ENCODE measurements at regions not wholly inside any gene's neighbourhood (a gene's known extent, or its start where the extent isn't known, plus 50 kb on each side); places are given as distances from the start of the nearest gene placed in this dataset.

- DNase-seq: no peak
- ATAC-seq (ENCODE audit: low read depth in 2 of 2): no peak
- H3K9me3 ChIP-seq (ENCODE audit: control insufficient read depth in 2 of 2, low read length in 2 of 2): peaks cover 4 to 5% of the 10 kb centered on the region in 2 experiments
These were observed 342.4 kb downstream of the HGF start for GRCh38 chr7:81427461-81427860.

GRCh38 chr7:81420526-81421226 is 349.2 kb downstream of the HGF start:
- no peaks in the 10 kb centered on the region for H3K27me3 ChIP-seq (ENCODE audit: control insufficient read depth, insufficient read depth, low read length)
- no peaks in the 10 kb centered on the region for H3K4me1 ChIP-seq (ENCODE audit: control insufficient read depth, insufficient read depth, low read length, poor library complexity, severe bottlenecking)
- no peak overlapping the region for H3K27ac ChIP-seq (ENCODE audit: insufficient read depth, low read length, poor library complexity, severe bottlenecking)
- no peaks in the 10 kb centered on the region for H3K36me3 Mint-ChIP-seq
- peaks cover 0 to 5% of the 10 kb centered on the region in 2 experiments for H3K9me3 ChIP-seq (ENCODE audit: control insufficient read depth in 2 of 2, low read length in 2 of 2)
- DNase-seq (no peak), ATAC-seq (ENCODE audit: low read depth in 2 of 2) (no peak)
- no peaks in the 10 kb centered on the region for H3K27me3 Mint-ChIP-seq
- peaks cover 0 to 4% (median 0%) of the 10 kb centered on the region in 4 donors for H3K4me1 Mint-ChIP-seq
- H3K9me3 Mint-ChIP-seq: peaks cover 1 to 19% (median 8%) of the 10 kb centered on the region in 7 donors
- no peak overlapping the region for H3K27ac Mint-ChIP-seq
- no peaks in the 10 kb centered on the region for H3K36me3 ChIP-seq (ENCODE audit: control insufficient read depth, insufficient read depth, low read length)
- H3K4me3 Mint-ChIP-seq: no peak overlapping the region
- H3K4me3 ChIP-seq (ENCODE audit: low read depth, low read length): no peak overlapping the region

More at GRCh38 chr7:81427461-81427860, 342.4 kb downstream of the HGF start:
- Histone ChIP-seq H3K4me3 (ENCODE audit: low read depth, low read length) (no peak overlapping the region), H3K27ac (ENCODE audit: insufficient read depth, low read length, poor library complexity, severe bottlenecking) (no peak overlapping the region), H3K36me3 (ENCODE audit: control insufficient read depth, insufficient read depth, low read length) (no peaks in the 10 kb centered on the region), H3K27me3 (ENCODE audit: control insufficient read depth, insufficient read depth, low read length) (no peaks in the 10 kb centered on the region), H3K4me1 (ENCODE audit: control insufficient read depth, insufficient read depth, low read length, poor library complexity, severe bottlenecking) (no peaks in the 10 kb centered on the region)
- Mint-ChIP-seq H3K9me3 (peaks cover 4 to 17% (median 9%) of the 10 kb centered on the region in 7 donors), H3K4me1 (no peaks in the 10 kb centered on the region), H3K27ac (no peak overlapping the region), H3K4me3 (no peak overlapping the region), H3K27me3 (no peaks in the 10 kb centered on the region), H3K36me3 (no peaks in the 10 kb centered on the region)

- Mint-ChIP-seq H3K27me3 (no peaks in the 10 kb centered on the region), H3K36me3 (no peaks in the 10 kb centered on the region), H3K27ac (no peak overlapping the region), H3K9me3 (peaks cover 1 to 19% (median 6%) of the 10 kb centered on the region in 7 donors), H3K4me1 (peaks cover 0 to 4% (median 0%) of the 10 kb centered on the region in 4 donors), H3K4me3 (no peak overlapping the region)
- ATAC-seq (ENCODE audit: low read depth in 2 of 2): no peak
- no peak overlapping the region for H3K4me3 ChIP-seq (ENCODE audit: low read depth, low read length)
- no peak overlapping the region for H3K27ac ChIP-seq (ENCODE audit: insufficient read depth, low read length, poor library complexity, severe bottlenecking)
- no peak for DNase-seq
- H3K4me1 ChIP-seq (ENCODE audit: control insufficient read depth, insufficient read depth, low read length, poor library complexity, severe bottlenecking): no peaks in the 10 kb centered on the region
- no peaks in the 10 kb centered on the region for H3K36me3 ChIP-seq (ENCODE audit: control insufficient read depth, insufficient read depth, low read length)
- no peaks in the 10 kb centered on the region for H3K27me3 ChIP-seq (ENCODE audit: control insufficient read depth, insufficient read depth, low read length)
- H3K9me3 ChIP-seq (ENCODE audit: control insufficient read depth in 2 of 2, low read length in 2 of 2): no peaks in the 10 kb centered on the region
These were observed 350.1 kb downstream of the HGF start for GRCh38 chr7:81419731-81420130.

DNA sequence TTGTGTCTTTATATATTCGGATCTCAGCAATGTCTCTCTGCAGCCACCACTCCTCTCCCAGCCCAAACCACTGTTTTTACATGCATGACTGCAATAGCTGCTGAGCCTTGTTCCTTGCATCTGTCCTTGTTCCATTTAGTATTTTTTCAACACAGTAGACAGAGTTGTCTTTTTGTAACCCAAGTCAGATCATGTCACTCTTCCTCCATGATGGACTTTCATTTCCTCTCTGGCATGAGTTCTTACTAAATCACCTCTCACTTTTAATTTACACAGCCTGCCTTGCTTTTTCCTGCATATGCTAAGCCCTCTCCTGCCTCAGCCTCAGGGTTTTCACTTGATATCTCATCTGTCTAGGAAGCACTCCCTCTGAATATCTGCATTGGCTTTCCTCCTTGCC is 353.2 kb downstream of the HGF start:
- Mint-ChIP-seq H3K27ac (no peak overlapping the region), H3K4me1 (peaks cover 0 to 4% (median 0%) of the 10 kb centered on the region in 4 donors), H3K9me3 (peaks cover 0 to 24% (median 8%) of the 10 kb centered on the region in 7 donors), H3K36me3 (no peaks in the 10 kb centered on the region), H3K4me3 (no peak overlapping the region), H3K27me3 (no peaks in the 10 kb centered on the region)
- ATAC-seq (ENCODE audit: low read depth in 2 of 2) (no peak), DNase-seq (no peak)
- Histone ChIP-seq H3K4me1 (ENCODE audit: control insufficient read depth, insufficient read depth, low read length, poor library complexity, severe bottlenecking) (no peaks in the 10 kb centered on the region), H3K36me3 (ENCODE audit: control insufficient read depth, insufficient read depth, low read length) (no peaks in the 10 kb centered on the region), H3K4me3 (ENCODE audit: low read depth, low read length) (no peak overlapping the region), H3K9me3 (ENCODE audit: control insufficient read depth in 2 of 2, low read length in 2 of 2) (no peaks in the 10 kb centered on the region), H3K27ac (ENCODE audit: insufficient read depth, low read length, poor library complexity, severe bottlenecking) (no peak overlapping the region), H3K27me3 (ENCODE audit: control insufficient read depth, insufficient read depth, low read length) (no peaks in the 10 kb centered on the region)

DNA sequence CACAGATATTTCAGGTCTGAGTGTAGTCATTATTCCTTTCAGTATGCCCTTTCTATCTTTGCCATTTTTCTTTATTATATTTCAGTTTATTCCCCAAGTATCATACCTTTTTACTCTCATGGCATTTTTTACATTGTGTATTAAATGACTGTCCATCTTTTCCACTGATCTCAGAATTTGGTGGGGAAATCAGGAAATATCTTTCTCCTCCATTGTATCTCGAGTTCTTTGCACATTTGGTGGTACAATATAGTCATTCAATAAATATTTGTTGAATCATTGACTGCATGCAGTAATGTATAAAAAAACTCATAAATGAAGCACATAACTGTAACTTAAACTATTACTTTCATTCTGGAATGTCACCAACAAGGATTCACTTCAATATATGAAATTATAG is 354.7 kb downstream of the HGF start:
- Mint-ChIP-seq H3K27me3 (no peaks in the 10 kb centered on the region), H3K4me1 (peaks cover 0 to 4% (median 0%) of the 10 kb centered on the region in 4 donors), H3K4me3 (no peak overlapping the region), H3K36me3 (no peaks in the 10 kb centered on the region), H3K9me3 (peaks cover 0 to 30% (median 9%) of the 10 kb centered on the region in 7 donors), H3K27ac (no peak overlapping the region)
- H3K27me3 ChIP-seq (ENCODE audit: control insufficient read depth, insufficient read depth, low read length): no peaks in the 10 kb centered on the region
- no peak overlapping the region for H3K27ac ChIP-seq (ENCODE audit: insufficient read depth, low read length, poor library complexity, severe bottlenecking)
- no peaks in the 10 kb centered on the region for H3K9me3 ChIP-seq (ENCODE audit: control insufficient read depth in 2 of 2, low read length in 2 of 2)
- H3K36me3 ChIP-seq (ENCODE audit: control insufficient read depth, insufficient read depth, low read length): no peaks in the 10 kb centered on the region
- ATAC-seq (ENCODE audit: low read depth in 2 of 2): no peak
- H3K4me3 ChIP-seq (ENCODE audit: low read depth, low read length): no peak overlapping the region
- DNase-seq: no peak
- H3K4me1 ChIP-seq (ENCODE audit: control insufficient read depth, insufficient read depth, low read length, poor library complexity, severe bottlenecking): no peaks in the 10 kb centered on the region

DNA sequence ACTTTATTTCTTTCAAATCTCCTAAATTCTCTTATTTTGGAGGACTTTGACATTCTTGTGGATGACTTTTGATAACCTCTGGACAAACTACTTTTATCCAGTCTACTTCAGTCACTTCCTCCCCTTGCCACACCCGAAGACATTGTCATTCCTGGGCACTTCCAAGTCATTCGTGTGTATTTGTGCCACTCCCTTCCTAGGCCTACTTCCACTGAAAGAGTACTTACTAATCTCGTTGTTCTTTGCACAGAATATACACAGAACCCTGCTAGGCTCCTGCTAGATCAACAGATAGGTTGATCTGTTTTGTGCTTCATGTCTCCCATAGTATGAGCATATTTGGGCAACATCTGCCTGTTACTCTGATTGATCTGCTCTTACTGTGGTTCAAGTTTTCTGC is 355.4 kb downstream of the HGF start:
- Mint-ChIP-seq H3K4me1 (peaks cover 0 to 4% (median 0%) of the 10 kb centered on the region in 4 donors), H3K9me3 (peaks cover 0 to 30% (median 9%) of the 10 kb centered on the region in 7 donors), H3K4me3 (no peak overlapping the region), H3K36me3 (no peaks in the 10 kb centered on the region), H3K27me3 (no peaks in the 10 kb centered on the region), H3K27ac (no peak overlapping the region)
- Histone ChIP-seq H3K36me3 (ENCODE audit: control insufficient read depth, insufficient read depth, low read length) (no peaks in the 10 kb centered on the region), H3K4me1 (ENCODE audit: control insufficient read depth, insufficient read depth, low read length, poor library complexity, severe bottlenecking) (no peaks in the 10 kb centered on the region), H3K4me3 (ENCODE audit: low read depth, low read length) (no peak overlapping the region), H3K27ac (ENCODE audit: insufficient read depth, low read length, poor library complexity, severe bottlenecking) (no peak overlapping the region), H3K27me3 (ENCODE audit: control insufficient read depth, insufficient read depth, low read length) (no peaks in the 10 kb centered on the region), H3K9me3 (ENCODE audit: control insufficient read depth in 2 of 2, low read length in 2 of 2) (no peaks in the 10 kb centered on the region)
- ATAC-seq (ENCODE audit: low read depth in 2 of 2): no peak
- DNase-seq: no peak

- H3K4me3 ChIP-seq (ENCODE audit: low read depth, low read length): no peak overlapping the region
- no peaks in the 10 kb centered on the region for H3K36me3 Mint-ChIP-seq
- no peaks in the 10 kb centered on the region for H3K27me3 Mint-ChIP-seq
- no peaks in the 10 kb centered on the region for H3K4me1 ChIP-seq (ENCODE audit: control insufficient read depth, insufficient read depth, low read length, poor library complexity, severe bottlenecking)
- H3K36me3 ChIP-seq (ENCODE audit: control insufficient read depth, insufficient read depth, low read length): no peaks in the 10 kb centered on the region
- no peaks in the 10 kb centered on the region for H3K9me3 ChIP-seq (ENCODE audit: control insufficient read depth in 2 of 2, low read length in 2 of 2)
- no peak for DNase-seq
- H3K9me3 Mint-ChIP-seq: peaks cover 2 to 21% (median 4%) of the 10 kb centered on the region in 7 donors
- no peak for ATAC-seq (ENCODE audit: low read depth in 2 of 2)
- no peak overlapping the region for H3K27ac Mint-ChIP-seq
- no peaks in the 10 kb centered on the region for H3K4me1 Mint-ChIP-seq
- no peak overlapping the region for H3K27ac ChIP-seq (ENCODE audit: insufficient read depth, low read length, poor library complexity, severe bottlenecking)
- no peaks in the 10 kb centered on the region for H3K27me3 ChIP-seq (ENCODE audit: control insufficient read depth, insufficient read depth, low read length)
- H3K4me3 Mint-ChIP-seq: no peak overlapping the region
These were observed 359.3 kb downstream of the HGF start for GRCh38 chr7:81410471-81411117.

DNA sequence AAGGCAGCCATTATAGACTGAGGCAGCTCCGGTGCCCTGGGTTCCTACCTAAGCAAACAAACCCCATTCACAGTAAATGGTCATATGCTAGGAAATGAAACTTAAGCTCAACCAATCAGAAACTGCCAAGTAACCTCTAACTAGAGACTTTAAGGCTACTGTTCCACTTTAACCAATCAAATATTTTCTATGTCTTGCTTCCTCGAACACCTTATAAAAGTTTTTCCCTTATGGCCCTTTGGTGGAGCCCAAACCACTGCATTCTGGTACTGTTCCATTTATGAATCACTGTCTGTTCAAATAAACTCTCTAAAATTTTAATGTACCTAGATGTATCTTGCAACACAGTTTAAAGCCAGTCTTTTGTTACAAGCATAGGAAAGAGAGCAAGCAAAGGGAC is 361.1 kb downstream of the HGF start:
- Histone ChIP-seq H3K4me1 (ENCODE audit: control insufficient read depth, insufficient read depth, low read length, poor library complexity, severe bottlenecking) (no peaks in the 10 kb centered on the region), H3K36me3 (ENCODE audit: control insufficient read depth, insufficient read depth, low read length) (no peaks in the 10 kb centered on the region), H3K27ac (ENCODE audit: insufficient read depth, low read length, poor library complexity, severe bottlenecking) (no peak overlapping the region), H3K9me3 (ENCODE audit: control insufficient read depth in 2 of 2, low read length in 2 of 2) (no peaks in the 10 kb centered on the region), H3K4me3 (ENCODE audit: low read depth, low read length) (no peak overlapping the region), H3K27me3 (ENCODE audit: control insufficient read depth, insufficient read depth, low read length) (no peaks in the 10 kb centered on the region)
- no peak overlapping the region for H3K27ac Mint-ChIP-seq
- H3K27me3 Mint-ChIP-seq: no peaks in the 10 kb centered on the region
- H3K4me3 Mint-ChIP-seq: no peak overlapping the region
- H3K36me3 Mint-ChIP-seq: no peaks in the 10 kb centered on the region
- H3K9me3 Mint-ChIP-seq: peaks cover 1 to 17% (median 4%) of the 10 kb centered on the region in 7 donors
- no peak for ATAC-seq (ENCODE audit: low read depth in 2 of 2)
- no peaks in the 10 kb centered on the region for H3K4me1 Mint-ChIP-seq
- DNase-seq: no peak

Measured in CD4-positive, CD25-positive, alpha-beta regulatory T cell (primary cell).